ENCODE measurements at regions not wholly inside any gene's neighbourhood (a gene's known extent, or its start where the extent isn't known, plus 50 kb on each side); places are given as distances from the start of the nearest gene placed in this dataset.

GRCh38 chr4:123783151-123783790, 386.7 kb downstream of the SPRY1 start:
- TF ChIP-seq CTCF (IDR thresholded peaks at IDR 0.05; ENCODE audit: low read depth, low read length, poor library complexity, severe bottlenecking) (no peak), EZH2phosphoT487 (IDR thresholded peaks at IDR 0.05; ENCODE audit: borderline replicate concordance, low read length) (no peak)

All from DOHH2 (cell line).